GM18868 (cell line): ENCODE measurements at regions not wholly inside any gene's neighbourhood (a gene's known extent, or its start where the extent isn't known, plus 50 kb on each side); places are given as distances from the start of the nearest gene placed in this dataset.

Experiments used
- ATAC-seq: cut with Tn5 transposase; IDR thresholded peaks from one replicate; pipeline ENCODE4 v1.9.1; 2021; ENCODE audit warnings: mild to moderate bottlenecking, moderate library complexity; ENCODE audit not compliant: unreplicated experiment

DNA sequence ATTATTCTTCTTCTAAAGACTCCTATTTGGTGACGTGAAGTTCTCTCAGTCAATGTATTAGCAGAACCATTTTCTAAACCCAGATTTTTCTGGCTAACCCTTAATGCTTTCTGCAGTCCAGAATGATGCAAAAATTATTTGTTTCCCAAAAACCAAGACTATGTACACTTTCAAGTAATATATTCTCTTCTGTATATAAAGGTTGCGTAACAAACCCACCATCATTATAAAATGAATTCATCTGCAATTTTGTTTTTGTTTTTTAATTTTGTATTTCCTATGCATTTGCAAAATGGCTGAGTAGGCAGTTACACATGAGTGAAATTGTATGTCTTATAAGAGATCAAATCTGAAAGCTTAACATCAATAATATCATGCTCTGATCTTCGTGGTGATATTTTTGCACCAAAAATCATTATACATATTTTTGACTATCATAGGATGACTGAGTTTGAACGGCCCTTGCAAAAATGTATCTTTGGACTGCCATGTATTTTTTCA, 593.6 kb downstream of the ZIC1 start:
- no peak for ATAC-seq

DNA sequence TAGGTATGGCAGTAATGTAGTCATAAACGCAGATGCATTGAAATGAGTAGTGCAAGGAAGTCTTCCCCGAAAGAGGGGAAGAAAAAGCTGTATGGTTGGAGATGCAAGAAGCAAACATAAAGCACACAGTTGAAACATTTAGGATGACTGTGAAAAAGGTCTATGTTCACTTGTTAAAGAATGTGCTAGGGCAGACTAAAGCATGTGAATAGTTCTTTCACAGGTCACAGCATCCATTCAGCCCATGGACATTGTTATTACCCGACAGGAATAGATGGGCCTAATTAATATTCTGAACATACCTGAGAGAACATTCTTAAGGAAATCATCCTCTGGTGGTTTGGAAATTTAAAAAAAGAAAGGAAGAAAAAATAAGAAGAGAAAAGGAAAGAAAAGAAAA, 595.2 kb downstream of the ZIC1 start:
- no peak for ATAC-seq

DNA sequence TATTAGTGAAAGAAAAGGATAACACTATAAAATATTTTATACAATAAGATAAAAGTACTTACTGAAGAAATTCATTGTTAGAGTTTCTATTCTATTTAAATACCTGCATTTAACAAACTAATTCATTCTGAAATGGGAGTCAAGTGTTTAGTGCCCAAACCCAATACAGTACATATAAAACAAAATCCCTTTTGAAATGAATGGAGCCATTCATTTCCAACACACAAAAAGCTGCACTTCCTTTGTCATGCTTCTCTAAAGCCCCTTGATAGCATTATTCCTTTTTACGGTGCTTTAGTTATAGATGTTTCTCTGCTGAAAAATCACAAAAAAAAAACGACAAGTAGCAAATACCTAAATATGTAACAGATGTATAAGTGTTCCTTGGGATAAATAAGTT, 596.3 kb downstream of the ZIC1 start:
- no peak for ATAC-seq

DNA sequence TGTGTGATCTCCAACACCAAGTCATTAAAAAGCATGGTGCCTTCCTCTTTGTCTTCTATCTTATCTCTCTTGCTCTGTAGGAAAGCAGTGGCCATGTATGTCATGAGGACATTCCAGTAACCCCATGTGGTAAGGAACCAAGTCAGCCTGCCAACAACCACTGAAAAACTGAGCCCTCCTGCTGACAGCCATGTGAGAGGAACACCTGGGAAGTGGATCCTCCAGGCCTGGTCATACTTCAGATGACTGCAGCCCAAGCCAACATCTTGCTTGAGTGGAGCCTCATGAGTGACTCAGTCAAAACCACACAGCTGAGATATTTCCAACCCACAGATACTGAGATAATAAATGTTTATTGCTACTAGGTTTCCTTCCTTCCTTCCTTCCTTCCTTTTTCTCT, 597.3 kb downstream of the ZIC1 start:
- no peak for ATAC-seq

DNA sequence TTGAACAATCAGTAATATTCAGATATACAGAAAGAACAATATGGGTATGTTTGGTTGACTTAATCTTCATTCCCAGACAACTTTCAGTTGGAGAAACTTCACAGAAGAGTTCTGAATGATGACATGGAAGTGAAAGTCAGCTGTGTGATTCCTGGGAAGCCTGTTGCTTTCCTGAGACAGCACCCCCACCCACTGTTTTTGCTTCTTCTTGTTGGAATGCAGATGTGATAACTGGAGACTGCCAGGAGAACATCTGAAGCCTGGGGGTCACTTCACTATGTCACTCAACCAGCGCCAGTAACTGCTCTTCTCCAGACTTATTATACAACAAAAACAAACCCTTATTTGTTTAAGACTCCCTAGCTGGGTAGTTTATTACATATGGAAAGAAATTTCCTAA, 599.4 kb downstream of the ZIC1 start:
- no peak for ATAC-seq

DNA sequence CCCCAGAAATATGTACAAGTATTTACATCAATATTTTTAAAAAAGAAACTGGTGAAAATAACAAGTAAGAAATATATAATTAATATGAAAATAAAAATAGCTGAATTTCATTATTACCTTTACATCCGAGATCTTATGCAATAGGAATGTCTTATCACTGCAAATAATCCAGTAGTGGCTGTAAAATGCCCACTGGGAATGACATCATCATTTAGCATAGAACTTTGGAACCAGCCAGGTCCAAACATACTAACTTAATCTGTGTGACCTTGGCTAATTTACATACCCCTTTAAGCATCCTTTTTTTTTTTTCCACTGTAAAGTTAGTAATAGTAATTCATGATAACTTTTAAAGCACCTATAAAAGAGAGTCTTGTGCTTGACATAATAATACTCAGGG, 611.7 kb downstream of the ZIC1 start:
- ATAC-seq, result no peak

GRCh38 chr3:148021381-148021780, 612.2 kb downstream of the ZIC1 start:
- no peak for ATAC-seq

- no peak for ATAC-seq
Observed at GRCh38 chr3:148023994-148024393, 614.8 kb downstream of the ZIC1 start.

DNA sequence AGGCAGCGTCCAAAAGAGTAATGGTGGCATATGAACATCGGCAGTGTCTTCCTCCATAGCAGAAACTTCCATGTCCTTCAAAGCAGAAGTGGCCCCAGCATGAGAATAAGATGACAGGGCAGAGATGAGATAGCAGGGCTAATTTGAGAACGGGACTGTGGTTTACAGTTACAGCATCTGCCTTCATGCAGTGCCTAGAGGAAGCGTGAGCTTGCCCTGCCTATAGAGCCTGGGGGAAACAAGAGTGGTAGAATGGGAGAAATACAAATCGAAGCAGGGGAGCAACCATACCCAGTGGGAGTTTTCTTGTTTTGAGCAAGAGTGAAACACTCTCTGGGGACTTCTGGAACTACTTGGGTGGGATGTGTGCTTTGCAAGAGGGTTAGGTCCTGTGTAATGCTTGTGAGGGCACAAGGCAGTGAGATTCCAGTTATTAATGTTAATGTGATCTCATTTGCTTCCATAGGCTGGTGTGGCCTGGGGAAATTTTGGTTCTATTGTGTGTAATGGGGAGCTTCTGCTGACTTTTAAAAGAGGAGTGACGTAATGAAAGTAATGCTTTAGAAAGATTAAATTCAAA, 616.9 kb downstream of the ZIC1 start:
- ATAC-seq, result no peak

GRCh38 chr3:148030975-148031374, 621.8 kb downstream of the ZIC1 start:
- no peak for ATAC-seq

DNA sequence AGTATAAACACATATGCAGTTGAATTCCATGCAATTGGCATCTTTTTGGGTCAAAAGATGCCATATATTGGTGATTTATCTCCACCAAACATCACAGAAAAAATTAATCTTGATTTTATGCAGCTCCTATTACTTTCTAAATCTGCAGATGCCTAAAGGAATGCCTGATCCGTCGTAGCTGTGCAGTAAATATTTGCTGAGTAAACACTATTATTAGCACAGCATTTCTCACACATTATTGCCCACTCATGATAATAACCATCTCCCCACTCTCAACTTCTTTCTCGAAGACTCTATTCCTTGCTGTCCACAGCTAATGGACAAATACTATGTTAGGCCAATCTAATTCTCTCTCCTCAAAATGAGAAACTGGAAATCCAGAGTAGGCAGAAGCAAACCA, 625.2 kb downstream of the ZIC1 start:
- ATAC-seq, result no peak

DNA sequence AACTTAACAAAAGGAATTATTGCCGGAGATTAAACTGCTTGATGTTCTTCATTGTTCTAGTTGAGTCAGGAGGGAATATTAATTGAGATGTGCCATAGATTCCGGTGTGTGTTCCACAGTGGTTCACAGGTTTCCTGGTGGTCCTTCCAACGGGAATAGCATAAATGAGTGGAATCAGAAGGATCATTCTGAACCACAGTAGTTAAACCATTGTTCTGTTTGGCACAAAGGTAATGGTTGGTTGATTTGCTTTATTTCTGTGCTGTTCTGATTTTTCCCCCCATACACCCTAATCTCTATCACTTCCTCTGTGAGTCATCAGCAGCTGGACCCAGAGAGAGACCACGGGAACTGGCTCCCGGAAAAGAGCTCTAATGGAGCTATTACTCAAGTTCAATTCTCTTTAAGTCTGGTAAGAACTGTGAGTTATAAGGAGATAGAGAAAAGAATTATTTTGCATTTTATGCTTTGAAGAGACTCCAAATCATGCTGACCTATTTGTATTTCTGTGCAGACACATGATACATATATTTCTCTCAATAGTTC, 627.2 kb downstream of the ZIC1 start:
- ATAC-seq, result no peak

DNA sequence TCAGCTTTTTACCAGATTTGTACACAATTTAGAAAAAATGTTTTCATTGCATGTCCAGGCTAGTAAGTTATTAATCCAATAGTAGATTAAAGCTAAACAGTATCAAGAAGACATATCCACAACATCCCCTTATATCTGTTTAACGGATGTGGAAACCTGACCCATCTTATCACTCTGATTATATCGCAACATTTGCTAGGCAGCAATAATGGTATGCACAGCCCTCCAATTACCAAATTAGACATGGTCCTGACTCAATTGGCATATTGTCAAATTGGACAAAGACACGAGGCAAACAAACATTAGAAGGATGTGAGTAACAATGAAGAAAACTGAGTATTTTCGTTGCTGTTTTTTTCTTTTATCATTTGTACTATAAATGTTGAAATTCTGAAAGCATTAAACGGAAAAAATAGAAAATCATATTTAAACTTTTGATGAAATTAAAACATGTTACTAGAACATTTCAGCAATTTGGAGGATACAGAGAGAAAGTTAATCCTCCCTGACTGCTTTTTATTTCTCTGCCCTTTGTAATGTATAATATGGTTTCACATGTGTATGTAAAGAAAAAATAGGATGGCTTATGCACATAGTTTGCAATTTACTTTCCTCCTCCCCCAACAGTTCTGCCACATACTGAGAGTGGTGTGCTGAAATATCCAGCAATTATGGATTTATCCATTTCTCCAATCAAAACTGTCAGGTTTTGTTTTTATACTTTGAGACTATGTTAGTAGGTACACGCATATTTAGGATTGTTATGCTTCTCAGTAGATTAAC, 633.7 kb downstream of the ZIC1 start:
- ATAC-seq, result no peak

GRCh38 chr3:148044151-148044550, 635.0 kb downstream of the ZIC1 start:
- no peak for ATAC-seq

- ATAC-seq, result no peak
Observed at GRCh38 chr3:148054999-148055398, 642.7 kb upstream of the AGTR1 start.

DNA sequence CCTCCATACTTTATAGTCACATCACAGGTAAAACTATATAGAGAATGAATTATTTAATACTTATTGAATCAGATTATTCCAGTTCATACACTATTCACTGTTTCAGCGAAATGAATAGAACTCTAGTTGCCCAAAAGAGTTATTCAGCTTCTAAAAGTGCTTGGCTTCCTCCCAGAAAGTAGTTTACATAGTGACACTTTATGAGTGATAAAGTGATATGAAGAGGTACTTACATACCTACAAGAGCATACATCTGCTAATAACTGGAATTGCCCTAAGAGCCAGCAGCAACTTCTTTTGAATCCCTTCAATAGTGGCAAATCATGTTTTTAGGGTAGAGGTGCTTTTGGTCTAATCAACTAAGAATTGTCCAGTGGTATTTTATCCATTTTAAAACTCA, 635.1 kb upstream of the AGTR1 start:
- no peak for ATAC-seq

DNA sequence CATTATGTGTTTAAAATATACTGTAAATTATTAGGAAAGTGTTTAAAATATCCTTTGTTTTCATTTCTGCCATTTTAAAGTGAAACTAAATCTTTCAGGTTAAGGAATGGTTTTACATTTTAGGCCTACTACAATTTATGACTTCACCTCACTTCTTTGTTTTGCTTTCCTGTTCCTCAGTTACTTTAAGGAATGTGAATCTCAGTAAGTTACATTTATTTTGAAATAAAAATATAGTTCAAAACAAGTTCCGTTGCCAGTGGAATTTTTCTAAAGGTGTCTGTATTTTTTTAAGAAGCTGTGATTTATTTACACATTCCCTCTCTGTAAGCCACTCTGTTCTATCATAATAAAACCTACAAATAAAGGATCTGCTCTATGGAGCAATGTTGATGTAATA, 630.9 kb upstream of the AGTR1 start:
- no peak for ATAC-seq

DNA sequence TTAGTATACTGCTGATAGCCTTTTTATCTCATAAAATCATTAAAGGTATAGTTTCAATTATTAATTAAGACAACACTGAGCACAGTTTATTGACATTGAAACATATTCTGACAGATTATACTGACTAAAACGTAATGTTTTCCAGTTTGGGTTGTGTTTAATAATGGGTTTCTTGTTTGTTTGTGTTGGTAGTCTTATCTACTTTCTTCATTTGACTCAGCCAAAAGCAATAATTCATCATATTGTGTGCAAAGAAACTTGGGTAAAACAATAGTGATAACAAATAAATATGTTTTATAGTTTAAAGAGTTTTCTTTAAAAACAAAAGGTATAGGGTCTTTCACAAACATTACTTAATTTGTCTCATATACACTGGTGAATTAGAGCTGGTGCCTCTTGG, 629.2 kb upstream of the AGTR1 start:
- no peak for ATAC-seq

DNA sequence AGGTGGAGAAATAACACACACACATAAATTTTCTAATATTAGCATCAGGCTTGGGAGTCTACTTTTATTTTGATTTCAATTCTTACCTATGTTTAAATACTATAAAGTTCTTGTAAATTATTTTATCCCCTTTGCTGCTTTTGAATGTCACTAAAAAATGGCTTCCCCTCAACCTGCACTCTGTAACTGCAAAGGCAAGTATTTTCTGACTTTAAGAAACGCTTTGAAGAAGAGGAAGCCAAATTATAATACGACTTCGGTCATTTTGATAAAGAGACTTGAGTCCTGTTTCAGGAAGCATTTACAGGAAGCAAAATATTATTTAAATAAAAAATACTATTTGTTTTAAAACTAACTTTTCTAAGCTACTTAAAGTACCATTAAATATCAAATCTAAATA, 627.7 kb upstream of the AGTR1 start:
- ATAC-seq, result no peak

DNA sequence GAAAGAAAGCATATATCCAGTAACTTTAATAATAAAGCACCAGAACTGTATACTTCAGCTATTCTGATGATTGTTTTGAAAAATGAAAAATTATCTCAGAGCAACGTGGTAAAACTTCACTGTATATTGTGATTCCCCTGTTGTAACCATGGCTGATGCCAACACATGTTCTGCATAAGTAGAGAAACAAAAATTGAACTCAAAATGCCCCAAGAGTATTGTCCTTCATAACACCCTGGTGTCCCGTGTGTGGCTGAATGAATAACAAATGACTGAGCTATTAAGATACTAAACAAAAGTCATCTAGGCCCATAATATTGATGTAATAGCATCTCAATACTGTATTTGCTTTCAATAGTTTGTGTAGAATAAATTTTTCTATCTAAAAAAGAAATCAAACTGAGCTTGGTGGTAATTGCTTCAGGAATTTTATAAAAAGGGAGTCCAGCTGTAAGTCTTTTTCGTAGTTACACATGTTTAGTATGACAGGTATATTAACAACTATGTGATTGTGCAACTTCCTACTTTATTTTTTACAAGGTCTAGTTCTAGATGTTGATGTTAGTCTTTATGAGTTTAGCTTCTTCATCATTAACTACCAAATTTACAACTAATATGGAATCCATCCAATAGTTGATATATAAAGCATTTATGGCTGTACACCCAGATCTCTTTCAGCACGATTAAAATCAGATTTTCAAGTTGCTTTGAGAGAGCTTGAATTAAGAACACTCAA, 623.8 kb upstream of the AGTR1 start:
- ATAC-seq, result no peak

- no peak for ATAC-seq
Observed at GRCh38 chr3:148074946-148075345, 622.8 kb upstream of the AGTR1 start.
